Ovary (tissue), 3 donors: ENCODE measurements at regions not wholly inside any gene's neighbourhood (a gene's known extent, or its start where the extent isn't known, plus 50 kb on each side); places are given as distances from the start of the nearest gene placed in this dataset.

Experiments used
- POLR2A ChIP-seq: fragments of 450-650 bp; IDR thresholded peaks from one replicate; pipeline ENCODE4 v1.6.1; 2017; ENCODE audit warnings: antibody characterized with exemption, mild to moderate bottlenecking, moderate library complexity
- TF ChIP-seq, protein P1 (sequence below), 3 donors: fragments of 450-650 bp in 2 of 3; fragments of 200-600 bp in 1 of 3; IDR thresholded peaks; one replicate each; pipeline versions ENCODE4 v1.5.1 to v1.8.0; 2016 to 2022; ENCODE audit warnings: antibody characterized with exemption in 3 of 3, mild to moderate bottlenecking in 1 of 3
- donor health status: DM: no; HTN: no; CAD: no.

DNA sequence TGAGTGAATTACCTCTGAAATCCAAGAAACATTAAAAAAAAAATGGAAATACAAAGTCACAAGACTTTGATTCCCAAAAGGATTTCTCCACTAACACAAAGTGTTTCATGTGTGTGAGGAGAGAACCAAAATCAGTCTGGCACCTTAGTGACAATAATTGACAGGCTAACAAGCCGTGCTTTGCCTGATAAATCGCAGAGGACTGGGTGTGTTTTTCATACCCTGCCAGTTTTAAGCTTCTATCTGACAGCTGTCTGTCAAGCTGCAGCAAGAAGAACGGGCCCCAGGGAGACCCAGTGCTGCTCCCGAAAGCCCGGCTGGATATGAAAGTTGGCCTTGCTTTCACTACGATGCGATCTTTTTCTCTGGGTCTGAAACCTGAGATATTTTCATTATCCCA lies 101.6 kb upstream of the KCNK2 start:
- TF ChIP-seq, protein P1, sequence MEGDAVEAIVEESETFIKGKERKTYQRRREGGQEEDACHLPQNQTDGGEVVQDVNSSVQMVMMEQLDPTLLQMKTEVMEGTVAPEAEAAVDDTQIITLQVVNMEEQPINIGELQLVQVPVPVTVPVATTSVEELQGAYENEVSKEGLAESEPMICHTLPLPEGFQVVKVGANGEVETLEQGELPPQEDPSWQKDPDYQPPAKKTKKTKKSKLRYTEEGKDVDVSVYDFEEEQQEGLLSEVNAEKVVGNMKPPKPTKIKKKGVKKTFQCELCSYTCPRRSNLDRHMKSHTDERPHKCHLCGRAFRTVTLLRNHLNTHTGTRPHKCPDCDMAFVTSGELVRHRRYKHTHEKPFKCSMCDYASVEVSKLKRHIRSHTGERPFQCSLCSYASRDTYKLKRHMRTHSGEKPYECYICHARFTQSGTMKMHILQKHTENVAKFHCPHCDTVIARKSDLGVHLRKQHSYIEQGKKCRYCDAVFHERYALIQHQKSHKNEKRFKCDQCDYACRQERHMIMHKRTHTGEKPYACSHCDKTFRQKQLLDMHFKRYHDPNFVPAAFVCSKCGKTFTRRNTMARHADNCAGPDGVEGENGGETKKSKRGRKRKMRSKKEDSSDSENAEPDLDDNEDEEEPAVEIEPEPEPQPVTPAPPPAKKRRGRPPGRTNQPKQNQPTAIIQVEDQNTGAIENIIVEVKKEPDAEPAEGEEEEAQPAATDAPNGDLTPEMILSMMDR (IDR thresholded peaks at IDR 0.05), result no peak
- no peak for TF ChIP-seq POLR2A
